HG03442 (cell line): ENCODE measurements at regions not wholly inside any gene's neighbourhood (a gene's known extent, or its start where the extent isn't known, plus 50 kb on each side); places are given as distances from the start of the nearest gene placed in this dataset.
A peak's percentile ranks its signal among the peaks of the same experiment; 100 is the strongest.

Source experiments
- ATAC-seq: cut with Tn5 transposase; IDR thresholded peaks from one replicate; pipeline ENCODE4 v1.9.1; 2021; ENCODE audit warnings: mild to moderate bottlenecking, moderate library complexity; ENCODE audit not compliant: unreplicated experiment

GRCh38 chr1:193372553-193372952 lies 186.1 kb upstream of the B3GALT2 start:
- ATAC-seq: no peak

- peak; percentile 81 for ATAC-seq
These were observed 181.9 kb upstream of the B3GALT2 start for GRCh38 chr1:193368302-193368701.

- ATAC-seq: peak; percentile 18
These were observed 181.4 kb upstream of the B3GALT2 start for GRCh38 chr1:193367863-193368262.

GRCh38 chr1:193366764-193367507 lies 180.5 kb upstream of the B3GALT2 start:
- no peak for ATAC-seq

GRCh38 chr1:193365966-193366365 lies 179.6 kb upstream of the B3GALT2 start:
- ATAC-seq: no peak

GRCh38 chr1:193359631-193360030 lies 173.2 kb upstream of the B3GALT2 start:
- ATAC-seq: no peak

- ATAC-seq: no peak
These were observed 172.0 kb upstream of the B3GALT2 start for GRCh38 chr1:193358419-193358818.

- no peak for ATAC-seq
These were observed 169.8 kb upstream of the B3GALT2 start for GRCh38 chr1:193356249-193356648.

- no peak for ATAC-seq
These were observed 169.2 kb upstream of the B3GALT2 start for GRCh38 chr1:193355626-193356025.

GRCh38 chr1:193355178-193355577 lies 168.8 kb upstream of the B3GALT2 start:
- no peak for ATAC-seq

GRCh38 chr1:193348769-193349535 lies 162.5 kb upstream of the B3GALT2 start:
- no peak for ATAC-seq

- ATAC-seq: no peak
These were observed 161.8 kb upstream of the B3GALT2 start for GRCh38 chr1:193348091-193348768.

GRCh38 chr1:193346085-193346484 lies 159.7 kb upstream of the B3GALT2 start:
- no peak for ATAC-seq

- ATAC-seq: no peak
These were observed 156.4 kb upstream of the B3GALT2 start for GRCh38 chr1:193342811-193343210.

- no peak for ATAC-seq
These were observed 153.9 kb upstream of the B3GALT2 start for GRCh38 chr1:193340331-193340730.

GRCh38 chr1:193339401-193339800 lies 153.0 kb upstream of the B3GALT2 start:
- no peak for ATAC-seq

GRCh38 chr1:193338194-193338593 lies 151.8 kb upstream of the B3GALT2 start:
- peak; percentile 63 for ATAC-seq

- ATAC-seq: no peak
These were observed 149.5 kb upstream of the B3GALT2 start for GRCh38 chr1:193335806-193336428.

- no peak for ATAC-seq
These were observed 146.8 kb upstream of the B3GALT2 start for GRCh38 chr1:193333166-193333565.

- no peak for ATAC-seq
These were observed 139.9 kb upstream of the B3GALT2 start for GRCh38 chr1:193326296-193326695.

- ATAC-seq: no peak
These were observed 139.4 kb upstream of the B3GALT2 start for GRCh38 chr1:193325771-193326170.
